ENCODE measurements at regions not wholly inside any gene's neighbourhood (a gene's known extent, or its start where the extent isn't known, plus 50 kb on each side); places are given as distances from the start of the nearest gene placed in this dataset.

DNA sequence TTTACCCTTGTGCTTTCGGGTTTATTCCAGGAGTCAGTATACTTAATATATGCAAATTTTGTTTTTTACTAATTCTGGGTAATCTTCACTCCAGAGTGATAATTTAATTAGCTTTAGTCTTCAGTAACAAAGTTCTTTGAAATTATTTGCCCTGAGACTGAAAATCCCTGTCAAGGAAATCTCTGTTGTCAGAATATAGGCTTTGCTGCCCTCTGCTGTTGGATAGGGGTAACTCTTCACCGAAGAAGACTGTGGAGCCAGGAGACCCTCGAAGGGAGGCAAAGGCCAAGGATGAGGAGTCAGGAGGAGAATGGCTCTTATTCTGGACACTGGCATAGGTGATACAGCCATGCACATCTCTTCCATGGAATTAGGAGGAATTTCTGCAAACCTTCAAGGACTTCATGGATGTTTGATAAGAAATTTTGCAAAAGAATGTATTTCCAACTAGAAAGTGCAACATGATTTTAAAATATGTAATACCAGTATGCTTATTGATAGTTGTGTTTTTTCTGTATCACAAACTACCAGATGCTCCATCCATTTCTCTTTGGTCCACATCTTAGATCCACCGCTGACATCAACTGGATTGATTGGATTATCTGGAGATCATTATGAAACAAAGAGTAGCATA is 182.3 kb downstream of the RDH14 start:
- DNase-seq, result peak; percentile 49

DNA sequence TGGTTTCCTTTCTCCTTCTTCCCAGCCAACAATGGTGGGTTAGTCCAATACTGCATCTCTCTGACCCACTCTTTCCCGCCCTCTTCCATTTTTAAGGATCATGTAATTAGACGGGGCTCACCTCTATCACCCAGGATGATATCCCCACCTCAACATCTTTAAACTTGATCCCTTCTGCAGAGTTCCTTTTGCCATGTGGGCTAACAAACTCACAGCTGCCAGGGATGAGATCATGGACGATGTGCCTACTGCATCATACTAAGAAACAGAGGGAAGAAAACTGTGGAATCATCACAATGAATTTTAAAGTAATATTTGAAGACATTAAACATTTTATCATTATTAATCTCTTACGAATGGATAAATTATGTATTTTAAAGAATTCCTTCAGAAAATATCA is 183.5 kb downstream of the RDH14 start:
- no peak for DNase-seq

DNA sequence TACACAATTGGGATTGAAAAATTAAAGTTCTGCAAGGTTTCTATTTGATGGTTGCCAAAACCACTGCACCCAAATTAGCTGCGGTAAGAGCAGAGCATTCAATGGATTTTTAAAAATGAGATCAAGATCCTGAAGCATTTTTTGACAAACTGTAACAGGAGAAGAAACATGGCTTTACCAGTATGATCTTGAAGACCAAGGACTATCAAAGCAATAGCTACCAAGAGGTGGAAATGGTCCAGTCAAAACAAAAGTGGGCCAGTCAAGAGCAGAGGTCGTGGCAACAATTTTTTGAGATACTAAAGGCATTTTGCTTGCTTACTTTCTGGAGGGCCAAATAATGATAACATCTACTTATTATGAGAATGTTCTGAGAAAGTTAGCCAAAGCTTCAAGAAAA is 186.8 kb downstream of the RDH14 start:
- DNase-seq, result no peak

DNA sequence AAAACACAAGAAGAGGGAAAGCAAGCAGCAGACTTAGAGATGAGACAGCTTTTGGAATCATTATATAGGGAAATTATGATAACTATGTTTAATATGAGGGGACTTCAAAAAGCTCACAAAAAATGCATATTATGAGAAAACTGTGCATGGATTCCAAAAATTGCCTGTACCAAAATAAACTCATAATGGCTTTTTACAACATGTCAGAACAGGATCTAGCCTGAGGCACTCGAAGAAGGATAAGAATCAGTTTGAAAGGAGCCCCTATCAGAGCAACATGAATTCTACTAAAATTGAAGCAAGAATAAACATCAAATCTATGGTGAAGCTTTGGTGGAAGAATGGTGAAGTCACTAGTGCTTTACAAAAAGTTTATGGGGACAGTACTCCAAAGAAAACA is 187.4 kb downstream of the RDH14 start:
- DNase-seq, result no peak

DNA sequence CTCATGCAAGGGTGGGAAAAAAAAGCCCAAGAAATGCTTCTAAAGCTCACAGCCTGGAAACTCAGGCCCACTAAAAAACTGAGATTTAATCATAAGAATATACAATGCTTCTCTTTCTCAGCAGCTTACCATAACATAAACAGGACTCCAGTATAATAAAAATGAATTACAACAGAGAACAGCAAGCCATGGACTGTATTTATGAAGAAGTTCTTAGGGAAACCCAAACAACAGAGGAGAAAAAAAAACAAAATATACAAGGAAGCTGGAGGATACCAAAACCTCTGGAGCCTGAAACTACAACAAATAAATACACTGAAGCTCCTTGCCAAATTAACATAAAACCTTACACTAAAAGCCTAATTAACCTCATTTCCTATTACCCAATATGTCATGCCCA is 187.8 kb downstream of the RDH14 start:
- DNase-seq, result no peak

DNA sequence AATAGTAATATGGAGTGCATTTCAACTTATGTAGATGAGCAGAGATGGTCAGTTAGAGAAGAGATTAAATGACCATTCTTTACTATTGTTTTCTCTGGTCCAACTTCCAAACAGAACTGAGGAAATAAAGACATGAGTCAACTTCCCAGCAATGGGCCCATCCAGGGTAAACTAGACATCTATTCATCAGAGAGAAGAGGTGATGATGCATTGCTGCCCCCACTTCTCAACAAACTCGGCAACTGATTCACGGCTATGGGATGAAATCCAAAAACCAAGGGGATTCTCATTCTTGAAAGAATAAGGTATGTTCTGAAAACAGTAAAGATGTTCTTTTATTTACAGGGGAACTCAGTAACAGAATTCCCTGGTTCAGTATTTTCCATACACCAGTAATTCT is 190.7 kb downstream of the RDH14 start:
- DNase-seq, result no peak

DNA sequence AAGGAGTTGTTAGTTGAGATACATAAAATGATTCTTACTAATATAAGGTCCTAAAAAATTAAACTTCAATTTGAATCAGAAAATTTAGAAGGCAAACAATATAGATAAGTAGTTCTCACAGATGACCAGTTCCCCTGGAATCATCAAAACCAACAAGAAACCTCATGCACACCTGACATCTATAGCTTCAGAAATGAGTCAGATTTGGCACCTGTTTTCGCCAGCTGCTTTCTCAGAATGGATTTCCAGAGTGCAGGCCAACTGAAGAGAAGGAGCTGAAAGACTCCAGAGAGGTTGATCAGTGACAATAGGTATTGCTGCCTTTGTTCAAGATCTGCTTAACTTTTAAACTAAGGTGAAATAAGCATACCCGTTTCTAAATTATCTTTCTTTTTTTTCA is 192.4 kb downstream of the RDH14 start:
- no peak for DNase-seq

DNA sequence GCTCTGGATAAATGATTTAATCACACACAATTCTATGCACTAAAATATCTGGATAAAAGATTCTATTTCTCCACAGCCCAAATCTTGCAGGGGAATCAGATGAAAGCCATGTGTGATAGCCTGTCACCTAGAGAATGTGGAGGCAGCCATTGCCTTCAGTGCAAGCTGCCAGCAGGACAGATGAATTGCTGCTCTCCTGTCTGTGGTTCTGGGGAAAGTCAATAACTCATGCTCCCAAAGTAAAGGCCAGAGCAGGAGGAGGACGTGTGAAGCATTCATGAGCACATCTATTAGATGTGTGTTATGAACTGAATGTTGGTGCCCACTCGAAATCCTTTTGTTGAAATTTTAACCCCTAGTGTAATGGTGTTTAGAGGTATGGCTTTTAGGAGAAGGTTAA is 195.1 kb downstream of the RDH14 start:
- no peak for DNase-seq

DNA sequence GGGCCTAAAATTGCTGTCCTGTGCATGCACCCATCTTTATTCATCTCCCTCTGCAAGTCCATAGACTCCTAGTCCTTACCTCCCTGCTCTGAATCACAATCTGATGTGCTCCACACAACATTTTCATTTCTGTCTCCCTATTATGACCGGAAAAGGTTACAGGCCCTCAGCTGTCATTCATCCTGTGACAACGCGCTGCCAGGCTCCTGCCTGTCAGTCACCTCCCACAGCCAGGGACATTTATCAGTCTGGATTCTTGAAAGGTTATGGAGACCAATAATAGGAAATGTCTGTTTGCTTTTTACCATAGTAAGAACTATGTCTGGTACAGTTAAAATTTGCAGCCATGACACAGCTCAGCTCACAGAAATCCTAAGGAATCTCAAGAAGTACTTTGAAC is 197.1 kb downstream of the RDH14 start:
- DNase-seq, result no peak

DNA sequence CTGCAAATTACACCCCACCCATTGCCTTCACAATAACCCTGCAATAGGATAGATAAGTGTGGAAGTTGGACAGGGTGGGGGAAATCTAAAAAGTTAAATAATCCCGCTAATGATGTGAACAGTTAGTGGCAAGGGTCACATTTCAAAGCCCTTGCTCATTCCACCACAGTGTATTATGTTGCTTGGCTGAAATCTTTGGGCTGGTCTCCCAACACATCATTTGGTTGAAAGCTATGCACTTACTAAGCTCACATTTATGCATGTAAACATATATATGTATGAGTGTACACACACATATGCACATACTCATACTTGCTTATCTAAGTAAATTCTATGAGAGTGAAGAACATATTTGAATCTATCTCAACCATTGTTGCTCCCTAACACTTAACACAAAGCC is 197.8 kb downstream of the RDH14 start:
- DNase-seq, result no peak

DNA sequence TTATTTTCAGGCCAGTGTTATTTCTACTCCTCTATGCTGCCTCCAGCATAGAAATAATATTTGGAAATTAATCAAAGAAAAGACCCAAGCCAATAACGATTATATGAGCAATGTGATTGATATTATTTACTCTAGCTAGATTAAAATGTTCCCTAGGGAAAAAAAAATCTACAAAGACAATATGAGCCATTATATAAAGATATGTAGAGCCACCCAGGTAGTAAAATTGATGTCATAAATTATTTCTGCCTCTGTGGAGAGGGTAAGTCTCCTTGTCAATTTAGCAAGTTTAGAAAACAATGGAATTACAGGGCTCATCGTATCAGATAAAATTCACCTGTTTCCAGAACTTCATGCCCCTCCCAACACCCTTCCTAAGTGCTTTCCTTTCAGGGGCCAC is 202.9 kb downstream of the RDH14 start:
- DNase-seq, result no peak

DNA sequence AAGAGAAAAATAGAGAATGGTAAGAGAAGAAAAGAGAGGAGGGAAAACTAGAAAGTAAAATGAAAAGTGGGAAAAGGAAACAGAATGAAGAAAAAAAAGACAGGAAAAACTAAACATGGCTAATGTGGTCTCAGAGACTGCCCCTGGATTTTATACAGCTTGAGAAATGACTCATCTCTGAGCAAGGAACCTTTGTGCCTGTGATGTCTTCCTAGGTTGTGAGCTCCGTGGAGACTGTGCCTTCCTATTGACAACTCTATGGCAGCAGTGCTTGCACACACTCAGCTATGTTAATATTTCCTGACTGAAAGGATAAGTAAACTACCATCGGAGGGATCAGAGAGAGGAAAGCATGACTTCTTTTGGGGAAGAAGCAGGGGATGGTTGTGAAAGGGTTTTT is 203.8 kb downstream of the RDH14 start:
- DNase-seq, result no peak

DNA sequence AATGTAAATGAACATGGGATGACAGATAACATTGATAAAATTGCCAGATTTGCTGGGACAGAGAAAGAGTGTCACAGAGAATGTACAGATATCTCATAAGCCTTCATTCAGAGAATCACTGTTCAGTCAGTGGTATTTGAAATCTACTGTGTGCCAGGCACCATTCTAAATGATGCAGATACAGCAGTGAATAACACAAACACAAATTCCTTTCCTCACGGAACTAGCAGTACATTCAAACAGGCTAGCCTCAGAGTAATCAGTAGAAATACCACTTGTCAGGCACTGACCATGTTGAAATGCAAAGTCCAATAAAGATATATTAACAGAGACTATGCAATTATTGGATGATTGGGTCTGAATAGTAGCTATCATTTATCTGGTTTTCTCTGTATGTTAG is 211.0 kb downstream of the RDH14 start:
- no peak for DNase-seq

DNA sequence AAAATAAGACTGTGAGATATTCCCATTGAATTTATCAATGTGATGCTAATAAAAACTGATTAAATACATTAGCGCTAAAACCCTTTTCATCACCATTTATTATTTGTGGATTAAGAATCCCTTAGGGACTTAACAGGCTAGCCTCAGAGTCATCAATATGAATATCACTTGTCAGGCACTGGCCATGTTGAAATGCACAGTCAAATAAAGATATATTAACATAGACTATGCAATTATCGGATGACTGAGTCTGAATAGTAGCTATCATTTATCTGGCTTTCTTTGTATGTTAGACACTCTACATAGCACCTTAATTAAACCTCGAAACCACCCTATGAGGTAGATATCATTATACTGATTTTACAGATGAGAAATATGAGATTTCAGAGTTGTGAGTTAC is 213.6 kb downstream of the RDH14 start:
- no peak for DNase-seq

DNA sequence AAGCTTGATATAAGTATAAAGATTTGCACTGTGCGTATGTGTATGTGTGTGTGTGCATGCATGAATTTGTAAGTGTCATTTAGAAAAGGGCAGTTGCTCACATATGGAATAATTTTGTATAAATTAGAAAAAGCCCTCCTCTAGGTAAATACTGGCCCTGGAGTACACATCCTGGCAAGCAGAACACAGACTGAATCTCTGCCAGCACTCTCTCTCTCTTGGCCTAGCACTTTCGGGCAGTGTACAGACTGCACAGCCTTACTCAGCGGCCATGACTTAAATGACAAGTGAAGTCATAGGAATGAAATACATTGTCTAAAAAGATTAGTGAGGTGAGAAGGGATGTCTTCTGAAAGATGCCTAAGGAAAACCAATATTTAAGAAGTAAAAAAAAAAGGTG is 214.1 kb downstream of the RDH14 start:
- DNase-seq, result no peak

DNA sequence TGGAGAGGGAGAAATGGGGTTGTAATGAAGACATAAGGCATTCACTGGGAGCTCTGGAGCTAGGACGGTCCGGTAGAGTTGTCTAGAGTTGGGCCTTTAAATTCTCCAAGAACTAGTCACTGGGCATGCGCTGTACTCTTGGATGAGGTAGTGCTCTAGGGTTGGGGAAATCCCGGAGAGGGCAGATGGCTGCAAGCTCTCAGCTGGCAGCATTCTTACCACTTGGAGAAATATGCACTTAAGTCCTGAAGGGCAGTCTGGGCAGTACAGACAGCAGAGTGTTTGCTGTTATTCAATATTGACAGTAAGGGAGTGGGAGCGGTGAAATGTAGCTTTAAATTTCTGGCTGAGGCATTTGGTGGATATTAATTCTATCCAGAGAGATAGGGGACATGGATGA is 214.6 kb downstream of the RDH14 start:
- DNase-seq, result no peak

DNA sequence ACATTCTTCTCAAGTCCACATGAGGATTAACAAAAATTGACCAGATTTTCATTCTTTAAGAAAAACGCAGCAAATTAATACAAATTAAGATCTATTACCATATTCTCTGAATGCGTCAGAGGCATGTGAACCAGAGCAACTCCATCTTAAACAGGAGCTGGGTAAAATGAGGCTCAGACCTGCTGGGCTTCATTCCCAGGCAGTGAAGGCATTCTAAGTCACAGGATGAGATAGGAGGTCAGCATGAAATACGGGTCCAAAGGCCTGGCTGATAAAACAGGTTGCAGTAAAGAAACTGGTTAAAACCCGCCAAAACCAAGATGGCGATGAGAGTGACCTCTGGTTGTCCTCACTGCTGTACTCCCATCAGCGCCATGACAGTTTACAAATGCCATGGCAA is 217.6 kb downstream of the RDH14 start:
- DNase-seq, result no peak

DNA sequence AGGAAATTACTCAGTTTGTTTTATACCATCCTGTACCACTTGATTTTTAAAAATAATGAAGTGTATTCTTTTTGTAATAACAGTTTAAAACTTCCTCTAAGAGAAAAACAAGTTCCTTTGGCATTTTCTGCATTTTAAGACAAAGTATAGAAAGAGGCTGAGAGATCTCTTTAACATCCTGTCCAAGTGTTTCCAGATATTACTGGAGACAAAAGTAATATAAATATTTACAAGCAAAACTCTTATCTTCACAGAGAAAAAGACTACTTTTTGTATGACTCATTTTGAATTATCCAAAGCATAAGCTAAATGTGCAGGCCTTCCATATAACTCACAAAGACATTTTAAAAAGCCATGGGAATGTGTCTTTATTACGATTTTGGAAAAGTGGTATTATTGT is 221.1 kb downstream of the RDH14 start:
- no peak for DNase-seq

DNA sequence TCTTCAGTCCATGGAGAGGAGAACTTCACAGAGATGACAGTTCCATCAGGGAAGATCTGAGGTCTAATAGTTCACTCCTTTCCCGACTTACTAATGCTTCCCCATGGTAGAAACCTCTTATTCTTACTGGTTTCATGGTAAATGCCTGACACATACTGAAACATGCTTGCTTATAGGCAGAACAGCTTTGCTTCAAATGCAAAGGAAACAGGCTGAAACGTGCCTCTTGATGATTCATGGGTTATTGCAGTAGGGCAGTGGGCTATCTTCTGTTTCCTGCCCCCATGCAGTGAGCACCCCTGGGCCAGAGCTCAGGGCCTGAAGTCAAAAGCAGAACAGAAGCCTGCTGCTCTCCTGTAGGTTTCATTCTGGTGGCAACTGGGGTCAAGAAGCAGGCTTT is 223.5 kb downstream of the RDH14 start:
- DNase-seq, result no peak

DNA sequence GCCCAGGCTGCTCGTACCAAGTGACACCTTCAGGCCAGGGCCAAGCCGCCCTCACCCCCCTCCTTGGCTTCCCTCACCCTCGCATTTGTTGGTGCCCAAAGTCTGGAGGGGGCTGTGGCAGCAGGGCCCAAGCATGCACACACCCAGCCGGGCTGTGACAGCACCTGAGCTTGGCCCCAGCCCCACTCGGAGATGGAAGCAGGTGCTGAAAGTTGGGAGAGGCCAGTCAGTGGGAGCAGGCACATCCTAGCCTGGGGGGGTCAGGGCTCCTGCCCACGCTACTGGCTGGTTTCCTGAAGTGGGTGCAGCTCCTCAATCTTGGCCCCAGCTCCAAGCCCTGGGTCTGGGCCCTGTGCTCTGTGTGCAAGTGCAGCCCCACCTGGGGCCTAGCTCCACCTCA is 228.0 kb downstream of the RDH14 start:
- no peak for DNase-seq

DNA sequence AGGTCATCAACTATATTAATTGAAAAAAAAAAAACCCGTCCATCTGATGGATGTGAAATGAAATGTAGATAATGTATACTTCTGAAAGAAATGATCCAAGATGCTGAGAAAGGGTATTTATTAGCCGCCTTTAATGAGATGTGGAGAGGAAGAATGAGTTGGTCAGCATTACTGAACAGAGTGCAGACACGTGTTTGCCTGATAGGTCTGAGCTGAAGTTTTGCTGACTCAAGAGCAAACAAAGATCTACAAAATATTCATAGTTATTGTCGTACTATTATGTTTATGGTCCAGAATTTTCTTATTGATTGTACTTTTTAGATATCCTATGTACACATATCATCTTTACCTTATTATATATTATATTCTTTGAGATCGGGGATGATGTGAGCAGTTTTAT is 235.3 kb downstream of the RDH14 start:
- DNase-seq, result no peak

DNA sequence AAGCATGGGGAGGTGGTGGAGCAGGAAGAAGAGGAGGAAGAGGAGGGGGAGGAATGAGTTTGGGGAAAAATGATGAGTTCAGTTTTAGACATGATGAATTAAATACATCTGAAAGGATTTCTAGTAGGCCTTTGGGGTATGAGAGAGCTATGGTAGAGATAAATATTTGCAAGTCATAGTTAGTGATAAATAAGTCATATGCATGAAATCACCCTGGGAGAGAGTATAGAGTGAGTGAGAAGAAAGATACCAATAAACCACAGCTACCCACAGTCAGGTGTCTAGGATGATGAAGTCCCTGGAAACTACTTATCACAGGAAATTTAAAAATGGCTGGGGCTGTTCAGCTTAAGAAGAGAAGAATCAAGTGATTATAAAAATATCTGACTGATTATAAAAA is 240.5 kb downstream of the RDH14 start:
- DNase-seq, result no peak

DNA sequence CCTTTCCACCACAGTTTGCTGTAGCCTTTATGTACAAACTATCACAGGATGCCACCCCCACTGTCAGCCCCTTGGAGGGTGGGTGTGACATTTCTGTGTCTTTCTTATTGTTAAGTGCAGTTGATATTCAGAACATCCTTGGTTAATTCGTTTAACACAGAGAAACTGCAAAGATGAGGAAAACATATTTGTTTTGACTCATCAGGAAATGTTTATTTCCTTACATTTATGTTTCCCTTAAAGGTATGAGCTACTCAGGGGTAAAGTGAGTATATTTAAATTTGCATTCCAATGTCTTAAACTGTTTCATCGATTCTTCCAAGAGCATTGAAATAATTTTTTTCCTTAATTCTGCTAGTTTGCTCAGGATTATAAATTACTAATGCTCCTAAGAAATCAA is 243.4 kb downstream of the RDH14 start:
- no peak for DNase-seq

DNA sequence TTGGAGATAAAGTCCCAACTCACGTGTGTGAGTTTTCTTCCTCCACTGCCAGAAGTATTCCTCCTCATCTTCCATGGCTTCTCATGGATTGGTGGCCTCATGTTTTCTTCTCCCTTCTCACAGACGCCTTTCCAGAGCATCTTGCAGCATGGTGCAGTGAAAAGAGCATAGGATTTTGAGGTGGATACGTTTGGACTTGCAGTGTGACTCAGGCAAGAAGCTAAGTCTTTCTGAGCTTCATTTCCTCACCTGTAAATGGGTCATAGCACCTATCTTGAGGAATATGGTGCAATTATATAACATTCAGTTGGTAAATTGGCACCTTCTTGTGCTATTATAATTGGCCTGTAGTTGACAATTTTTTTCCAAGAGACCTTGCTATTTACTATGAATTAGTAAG is 247.6 kb downstream of the RDH14 start:
- no peak for DNase-seq

Data from left kidney (tissue), 1 donor.